H4 (cell line): ENCODE measurements at regions not wholly inside any gene's neighbourhood (a gene's known extent, or its start where the extent isn't known, plus 50 kb on each side); places are given as distances from the start of the nearest gene placed in this dataset.

Experiments
- DNase-seq: peaks from one replicate; pipeline ENCODE4 v3.0.0-alpha.2; 2015; ENCODE audit warnings: low spot score

DNA sequence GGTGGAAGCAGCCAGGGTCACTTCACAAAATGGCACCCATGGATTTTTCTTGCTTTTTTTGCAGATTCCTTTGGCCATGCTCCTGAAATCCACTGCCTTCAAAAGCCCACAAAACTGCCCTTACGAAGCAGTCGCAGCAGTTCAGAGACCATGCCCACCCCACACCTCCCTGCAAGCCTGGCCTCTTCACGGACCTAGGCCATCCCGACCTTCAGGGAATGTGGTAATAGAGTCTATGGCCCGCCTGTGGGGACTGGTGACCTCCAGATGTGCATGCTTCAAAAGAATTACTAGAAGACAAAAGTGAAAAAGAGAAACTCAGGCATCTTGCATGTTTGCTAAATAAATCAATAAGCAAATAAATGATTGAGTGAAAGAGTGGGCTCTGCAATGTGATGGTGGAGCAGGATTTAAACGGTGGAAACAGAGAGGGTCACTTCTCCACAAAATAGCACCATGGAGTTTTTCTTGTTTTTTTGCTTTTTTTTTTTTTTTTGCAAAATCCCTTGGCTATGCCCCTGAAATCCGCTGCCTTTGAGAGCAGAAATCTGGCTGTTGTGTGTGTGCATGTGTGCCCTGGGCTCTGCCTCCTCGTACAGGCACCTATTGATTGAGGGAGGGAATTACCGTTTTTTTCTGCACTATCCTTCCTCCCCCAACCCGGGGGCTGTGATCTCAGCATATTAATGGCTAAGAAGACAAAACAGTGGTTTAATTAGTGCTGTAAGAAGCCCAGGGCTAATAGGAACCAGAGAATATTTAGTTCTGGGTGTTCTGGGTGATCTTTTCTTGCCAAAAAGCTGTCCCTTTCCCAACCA, 107.4 kb downstream of the PXDC1 start:
- DNase-seq = no peak

DNA sequence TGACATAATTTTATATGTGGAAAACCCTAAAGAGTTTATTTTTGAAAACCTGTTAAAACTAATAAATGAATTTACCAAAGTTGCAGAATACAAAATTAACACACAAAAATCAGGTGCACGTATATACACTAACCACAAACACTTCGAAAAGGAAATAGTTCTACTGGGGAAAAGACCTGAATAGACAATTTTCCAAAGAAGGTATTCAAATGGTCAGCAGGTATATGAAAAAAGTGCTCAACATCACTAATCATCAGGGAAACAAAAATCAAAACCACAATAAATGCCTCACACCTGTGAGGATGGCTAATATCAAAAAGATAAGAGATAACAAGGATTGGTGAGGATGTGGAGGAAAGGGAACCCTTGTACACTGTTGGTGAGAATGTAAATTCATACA, 110.6 kb downstream of the PXDC1 start:
- no peak for DNase-seq

- DNase-seq = no peak
These were observed 112.9 kb downstream of the PXDC1 start for GRCh38 chr6:3638662-3639061.

GRCh38 chr6:3636060-3636459, 115.5 kb downstream of the PXDC1 start:
- DNase-seq = no peak

DNA sequence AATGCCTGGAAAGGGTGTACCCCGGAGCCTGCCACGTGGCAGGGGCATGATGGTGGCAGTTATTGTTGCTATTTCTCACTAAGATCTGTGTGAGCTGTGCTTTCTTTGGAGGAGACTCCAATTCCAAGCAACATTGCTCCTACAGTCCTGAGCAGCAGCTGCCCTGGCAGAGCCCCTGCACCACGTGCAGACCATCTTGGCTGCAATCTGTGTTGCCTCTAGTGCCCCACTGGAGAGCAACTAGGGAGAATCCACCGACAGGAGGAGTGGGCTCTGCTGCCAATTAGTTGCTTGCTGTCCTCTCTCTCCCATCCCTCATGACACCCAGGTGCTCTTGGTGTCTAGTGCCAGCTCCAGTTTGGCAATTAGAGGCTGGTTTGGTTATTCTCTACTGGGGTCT, 116.0 kb downstream of the PXDC1 start:
- DNase-seq = no peak

- no peak for DNase-seq
These were observed 117.2 kb downstream of the PXDC1 start for GRCh38 chr6:3634280-3634816.

DNA sequence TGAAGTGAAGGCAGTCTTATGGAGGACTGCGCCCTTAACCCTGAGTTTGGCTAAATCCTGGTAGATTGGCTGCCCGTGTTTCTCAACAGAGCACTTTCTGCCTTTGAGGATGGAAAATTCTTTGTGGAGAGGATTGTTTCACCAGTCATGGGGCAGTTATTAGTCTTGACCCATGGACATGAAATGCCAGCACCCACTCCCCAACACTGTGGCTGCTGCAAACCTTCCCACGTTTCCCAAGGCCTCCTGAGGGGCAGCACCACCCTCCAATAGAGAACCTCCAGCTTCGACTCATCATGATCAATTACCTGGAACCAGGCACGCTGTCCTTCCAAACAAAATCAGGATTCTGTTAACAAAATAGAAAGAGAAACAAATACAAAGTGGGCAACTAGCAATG, 117.8 kb downstream of the PXDC1 start:
- DNase-seq = no peak

DNA sequence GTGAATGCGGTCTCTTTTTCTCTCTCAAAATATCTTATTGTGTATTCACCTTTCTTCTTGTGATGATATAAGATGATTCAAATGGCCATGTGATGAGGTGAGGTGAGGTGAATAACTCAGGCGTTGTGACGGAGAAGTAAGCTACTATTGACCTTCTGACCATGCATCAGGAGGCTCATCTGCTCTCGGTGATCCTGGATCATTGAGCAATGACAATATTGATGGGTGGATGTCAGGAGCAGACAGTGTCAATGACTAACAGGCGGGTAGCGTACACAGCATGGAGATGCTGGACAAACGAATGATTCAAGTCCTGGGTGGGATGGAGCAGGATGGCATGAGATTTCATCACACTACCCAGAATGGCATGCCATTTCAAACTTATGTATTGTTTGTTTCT, 119.6 kb downstream of the PXDC1 start:
- no peak for DNase-seq

DNA sequence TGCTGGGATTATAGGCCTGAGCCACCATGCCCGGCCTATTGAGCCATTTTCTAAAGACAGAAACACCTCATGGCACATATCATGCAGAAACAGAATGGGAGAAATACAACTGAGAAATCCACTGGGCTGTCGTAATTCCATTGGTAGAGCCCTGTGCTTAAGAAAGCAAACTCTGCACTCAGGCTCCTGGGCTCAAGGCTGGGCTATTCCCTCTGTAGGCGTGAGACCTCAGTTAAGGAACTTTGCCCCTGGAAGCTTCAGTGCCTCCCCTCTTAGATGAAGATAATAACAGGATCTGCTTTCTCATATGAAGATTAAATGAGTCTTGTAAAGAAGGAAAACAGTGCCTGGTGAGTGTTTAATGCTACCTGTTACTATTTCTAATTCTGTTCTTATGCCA, 120.3 kb downstream of the PXDC1 start:
- no peak for DNase-seq

GRCh38 chr6:3630258-3630835, 121.2 kb downstream of the PXDC1 start:
- no peak for DNase-seq

DNA sequence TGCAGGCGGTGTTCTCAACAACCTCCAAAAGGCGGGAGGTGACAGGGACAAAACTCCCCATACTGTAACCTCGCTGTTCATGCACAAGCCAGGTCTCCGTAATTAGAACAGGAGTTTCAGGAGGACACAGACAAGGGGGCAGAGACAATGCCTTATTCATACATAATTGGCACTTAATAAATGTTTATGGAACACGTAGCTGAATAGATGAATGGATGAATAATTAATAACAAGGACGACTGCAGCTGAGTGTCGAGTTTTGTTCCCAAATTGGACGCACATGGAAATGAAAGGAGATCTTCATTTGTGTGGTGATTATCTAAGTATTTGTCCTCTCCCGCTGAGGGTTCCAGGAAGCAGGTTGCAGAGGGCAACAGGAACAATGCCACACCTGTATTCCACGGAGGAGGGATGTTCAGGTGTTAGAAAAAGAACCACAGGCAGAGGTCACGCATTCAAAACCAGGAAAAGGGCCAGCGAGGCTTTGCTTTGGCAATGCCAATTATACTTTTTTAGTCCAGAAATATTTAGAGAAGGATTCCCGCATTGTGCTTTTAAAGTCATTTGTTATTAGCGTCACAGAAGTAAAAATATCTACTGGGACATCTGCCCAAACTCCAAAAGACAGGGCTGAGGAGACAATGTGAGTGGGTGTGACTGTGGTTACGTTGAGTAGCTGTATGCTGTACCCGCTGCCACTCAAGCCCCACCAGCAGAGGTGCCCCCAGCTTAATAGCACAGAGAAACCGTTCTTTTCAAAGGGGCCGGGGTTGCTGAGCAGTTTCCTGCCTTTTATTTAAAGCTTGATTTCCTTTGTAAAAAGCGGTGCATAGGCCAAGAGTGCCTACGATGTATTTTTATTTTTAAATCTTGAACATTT, 123.3 kb downstream of the PXDC1 start:
- DNase-seq = no peak

- no peak for DNase-seq
These were observed 124.0 kb downstream of the PXDC1 start for GRCh38 chr6:3627501-3627900.

DNA sequence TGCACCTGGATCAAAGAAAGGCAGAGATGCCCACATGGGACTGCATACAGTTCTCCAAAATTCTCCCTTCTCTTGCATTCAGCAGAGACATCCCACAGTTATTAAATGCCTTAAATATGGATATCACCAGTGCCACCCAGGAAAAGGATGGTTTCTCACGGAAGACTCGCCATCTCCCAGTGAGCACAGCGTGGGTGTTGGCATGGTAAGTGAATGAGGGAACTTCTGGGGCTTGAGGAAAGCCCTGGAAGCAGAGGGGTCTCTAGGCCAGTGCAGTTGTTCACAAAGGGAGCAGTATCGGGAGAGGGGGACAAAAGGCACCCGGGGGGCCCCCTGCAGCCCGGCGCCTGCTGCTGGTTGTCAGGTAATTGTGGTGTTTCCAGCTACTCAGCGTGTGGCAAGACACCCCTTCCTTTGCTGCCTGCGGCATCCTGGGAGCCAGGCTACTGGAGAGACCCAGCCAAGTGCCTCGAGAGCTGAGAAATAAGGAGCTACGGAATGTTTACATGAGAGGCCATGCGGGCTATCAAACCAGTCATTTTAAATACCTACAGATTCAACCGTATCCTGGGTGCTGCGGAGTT, 125.4 kb downstream of the PXDC1 start:
- DNase-seq = no peak

DNA sequence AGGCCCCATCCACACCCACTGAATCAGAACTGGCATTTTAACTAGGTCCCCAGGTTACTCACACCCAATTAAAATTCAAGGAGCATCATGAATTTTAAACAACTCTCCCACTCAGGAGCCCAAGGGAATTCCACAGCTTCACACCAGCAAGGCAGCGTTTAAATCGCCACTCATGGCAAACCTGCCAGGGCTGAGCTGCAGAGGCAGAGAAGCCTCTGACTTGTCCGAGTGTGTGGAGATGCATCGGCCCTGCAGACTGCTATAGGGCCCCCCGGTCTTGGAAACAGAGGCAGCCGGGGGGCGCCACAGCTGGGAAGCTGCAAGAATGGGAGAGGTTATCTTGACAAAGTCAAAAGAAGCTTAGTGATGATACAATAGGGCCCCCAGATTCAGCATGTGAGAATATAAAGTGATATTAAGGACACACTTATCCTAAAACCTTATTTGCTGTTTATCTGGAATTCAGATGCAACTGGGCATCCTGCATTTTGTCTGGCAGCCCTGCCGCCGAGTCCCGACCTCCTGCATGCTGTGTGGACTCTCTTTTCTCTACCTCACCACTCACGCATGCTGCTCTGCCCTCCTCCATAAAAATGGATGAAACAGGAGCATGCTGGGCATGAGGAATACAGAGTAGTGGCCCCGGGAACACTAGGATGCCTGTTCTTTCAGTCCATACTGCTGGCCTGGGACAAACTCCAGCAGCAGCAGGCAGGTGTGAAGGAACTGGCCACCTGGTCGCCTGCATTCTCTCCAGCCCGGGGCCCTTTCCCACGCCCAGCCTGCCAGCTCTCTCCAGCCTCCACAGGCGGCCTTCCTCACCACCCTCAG, 126.1 kb downstream of the PXDC1 start:
- DNase-seq = no peak

DNA sequence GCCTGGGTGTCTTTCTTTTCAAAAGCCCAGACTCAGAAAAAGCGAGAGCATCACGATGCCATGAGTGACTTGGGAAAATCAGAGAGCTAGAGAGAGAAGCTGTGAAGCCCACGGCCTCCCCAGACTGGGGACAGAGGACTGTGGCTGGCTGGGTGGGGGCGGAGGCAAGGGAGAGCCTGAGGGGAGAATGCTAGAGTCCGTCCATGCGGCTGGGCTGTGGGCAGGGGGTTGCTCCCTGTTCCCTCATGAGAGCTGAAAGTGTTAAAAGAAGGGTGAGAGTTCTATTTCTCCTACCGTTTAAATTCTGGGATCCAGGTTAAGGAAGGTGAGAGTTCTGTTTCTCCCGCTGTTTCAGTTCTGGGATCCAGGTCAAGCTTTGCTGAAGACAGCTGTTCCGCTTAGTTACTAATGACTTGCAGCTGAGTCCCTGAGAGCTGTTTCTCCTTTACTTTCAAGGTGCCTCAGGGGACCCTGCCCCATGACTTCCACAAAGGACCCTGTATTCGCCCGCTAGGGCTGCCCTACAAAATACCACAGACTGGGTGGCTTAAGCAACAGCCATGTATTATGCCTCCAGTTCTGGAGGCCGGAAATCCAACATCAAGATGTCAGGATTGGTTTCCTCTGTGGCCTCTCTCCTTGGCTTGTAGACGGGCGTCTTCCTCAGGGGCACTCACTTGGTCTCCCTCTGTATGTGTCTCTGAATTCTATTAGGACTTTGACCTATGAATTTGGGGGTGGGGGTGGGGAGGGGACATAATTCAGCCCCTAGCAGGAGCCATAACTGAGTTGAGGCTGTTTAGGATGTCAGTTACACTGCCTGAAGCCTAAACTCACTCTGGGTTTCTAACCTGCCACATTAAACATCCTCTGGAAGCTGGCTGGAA, 127.0 kb downstream of the PXDC1 start:
- DNase-seq = no peak

- no peak for DNase-seq
These were observed 127.9 kb downstream of the PXDC1 start for GRCh38 chr6:3623451-3624249.

- no peak for DNase-seq
These were observed 130.1 kb downstream of the PXDC1 start for GRCh38 chr6:3621411-3621810.

GRCh38 chr6:3620937-3621336, 130.6 kb downstream of the PXDC1 start:
- no peak for DNase-seq

- no peak for DNase-seq
These were observed 131.1 kb downstream of the PXDC1 start for GRCh38 chr6:3620389-3620788.
